ENCODE measurements at regions not wholly inside any gene's neighbourhood (a gene's known extent, or its start where the extent isn't known, plus 50 kb on each side); places are given as distances from the start of the nearest gene placed in this dataset.

GRCh38 chr6:29227235-29227634 is 56.5 kb downstream of the OR2J2 start:
- intact Hi-C loops (cut with DNase I, micrococcal nuclease), result no loop called here
- Mint-ChIP-seq H3K4me1 (ENCODE audit: low read depth) (no peaks in the 10 kb centered on the region), H3K27me3 (peaks cover 64% of the 10 kb centered on the region), H3K4me3 (no peak overlapping the region), H3K27ac (no peak overlapping the region), H3K36me3 (ENCODE audit: low read depth) (no peaks in the 10 kb centered on the region), H3K9me3 (no peaks in the 10 kb centered on the region)
- CTCF ChIA-PET, result no interaction called here
- no peak for TF ChIP-seq CTCF (IDR thresholded peaks at IDR 0.05)
- ATAC-seq (ENCODE audit: poor library complexity) (no peak), DNase-seq (no peak)
- POLR2A ChIA-PET, result no interaction called here
- Histone ChIP-seq H3K36me3 (ENCODE audit: insufficient read depth, low read length) (no peaks in the 10 kb centered on the region), H3K27me3 (ENCODE audit: control insufficient read depth in 1 of 2, insufficient read depth in 2 of 2, low read length in 2 of 2) (peaks cover 6 to 18% of the 10 kb centered on the region in 2 experiments), H3K4me3 (ENCODE audit: low read length) (no peak overlapping the region), H3K27ac (ENCODE audit: low read depth in 1 of 2, low read length in 2 of 2) (no peak overlapping the region), H3K9me3 (ENCODE audit: control insufficient read depth in 1 of 2, insufficient read depth in 1 of 2, low read length in 2 of 2) (no peaks in the 10 kb centered on the region), H3K4me1 (ENCODE audit: insufficient read depth, low read length) (no peaks in the 10 kb centered on the region)

GRCh38 chr6:29230666-29231065 is 60.0 kb downstream of the OR2J2 start:
- ChIA-PET CTCF (no interaction called here), POLR2A (no interaction called here)
- Histone ChIP-seq H3K27me3 (ENCODE audit: control insufficient read depth in 1 of 2, insufficient read depth in 2 of 2, low read length in 2 of 2) (peaks cover 9 to 18% of the 10 kb centered on the region in 2 experiments), H3K4me1 (ENCODE audit: insufficient read depth, low read length) (no peaks in the 10 kb centered on the region), H3K4me3 (ENCODE audit: low read length) (no peak overlapping the region), H3K36me3 (ENCODE audit: insufficient read depth, low read length) (no peaks in the 10 kb centered on the region), H3K27ac (ENCODE audit: low read depth in 1 of 2, low read length in 2 of 2) (no peak overlapping the region), H3K9me3 (ENCODE audit: control insufficient read depth in 1 of 2, insufficient read depth in 1 of 2, low read length in 2 of 2) (no peaks in the 10 kb centered on the region)
- TF ChIP-seq CTCF (IDR thresholded peaks at IDR 0.05), result no peak
- Mint-ChIP-seq H3K27ac (no peak overlapping the region), H3K9me3 (no peaks in the 10 kb centered on the region), H3K4me3 (no peak overlapping the region), H3K36me3 (ENCODE audit: low read depth) (no peaks in the 10 kb centered on the region), H3K4me1 (ENCODE audit: low read depth) (no peaks in the 10 kb centered on the region), H3K27me3 (peaks cover 57% of the 10 kb centered on the region)
- DNase-seq, result no peak
- intact Hi-C loops (cut with DNase I, micrococcal nuclease), result no loop called here
- no peak for ATAC-seq (ENCODE audit: poor library complexity)

GRCh38 chr6:29232725-29233124 is 62.0 kb downstream of the OR2J2 start:
- peaks cover 38% of the 10 kb centered on the region for H3K27me3 Mint-ChIP-seq
- Histone ChIP-seq H3K4me1 (ENCODE audit: insufficient read depth, low read length) (no peaks in the 10 kb centered on the region), H3K27ac (ENCODE audit: low read depth in 1 of 2, low read length in 2 of 2) (no peak overlapping the region), H3K4me3 (ENCODE audit: low read length) (no peak overlapping the region), H3K36me3 (ENCODE audit: insufficient read depth, low read length) (no peaks in the 10 kb centered on the region), H3K9me3 (ENCODE audit: control insufficient read depth in 1 of 2, insufficient read depth in 1 of 2, low read length in 2 of 2) (no peaks in the 10 kb centered on the region), H3K27me3 (ENCODE audit: control insufficient read depth in 1 of 2, insufficient read depth in 2 of 2, low read length in 2 of 2) (peaks cover 9 to 14% of the 10 kb centered on the region in 2 experiments)
- ATAC-seq (ENCODE audit: poor library complexity), result no peak
- intact Hi-C loops (cut with DNase I, micrococcal nuclease), result no loop called here
- H3K4me1 Mint-ChIP-seq (ENCODE audit: low read depth), result no peaks in the 10 kb centered on the region
- no peak for TF ChIP-seq CTCF (IDR thresholded peaks at IDR 0.05)
- CTCF ChIA-PET, result no interaction called here
- H3K4me3 Mint-ChIP-seq, result no peak overlapping the region
- H3K36me3 Mint-ChIP-seq (ENCODE audit: low read depth), result no peaks in the 10 kb centered on the region
- no peak overlapping the region for H3K27ac Mint-ChIP-seq
- POLR2A ChIA-PET, result interaction anchor here (0.6 kb wide), 1 partner anchor 908 kb away, joined by 3 read pairs; no protein-coding TSS in a partner anchor
- no peak for DNase-seq
- no peaks in the 10 kb centered on the region for H3K9me3 Mint-ChIP-seq

All from CD4-positive, alpha-beta T cell (primary cell).